ENCODE measurements at regions not wholly inside any gene's neighbourhood (a gene's known extent, or its start where the extent isn't known, plus 50 kb on each side); places are given as distances from the start of the nearest gene placed in this dataset.
"Not testable (repeated sequence)": the region's sequence is repeated elsewhere in the genome, so short reads cannot be mapped to it uniquely, and the experiment has no call there.

DNA sequence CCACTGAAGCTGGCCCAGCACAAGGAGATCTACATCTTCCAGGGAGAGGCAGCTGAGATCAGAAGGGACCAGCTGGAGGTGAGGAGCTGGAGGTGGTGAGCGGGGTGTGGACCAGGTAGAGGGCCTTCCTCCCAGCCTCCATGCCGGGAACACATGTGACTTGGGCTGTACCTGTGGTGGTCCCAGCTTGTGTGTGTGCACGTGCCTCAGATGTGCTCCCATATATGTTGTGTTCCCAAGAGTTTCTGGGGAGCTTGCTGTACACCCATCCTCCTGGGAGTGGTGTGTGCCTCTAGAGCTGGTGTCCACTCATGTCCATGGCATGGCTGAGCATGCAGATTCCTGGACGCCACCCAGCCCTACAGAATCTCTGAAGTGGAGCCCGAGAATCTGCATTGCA lies 183.7 kb upstream of the AKAP13 start:
- not testable (repeated sequence) for DNase-seq (ENCODE audit: low read depth in 2 of 2)

DNA sequence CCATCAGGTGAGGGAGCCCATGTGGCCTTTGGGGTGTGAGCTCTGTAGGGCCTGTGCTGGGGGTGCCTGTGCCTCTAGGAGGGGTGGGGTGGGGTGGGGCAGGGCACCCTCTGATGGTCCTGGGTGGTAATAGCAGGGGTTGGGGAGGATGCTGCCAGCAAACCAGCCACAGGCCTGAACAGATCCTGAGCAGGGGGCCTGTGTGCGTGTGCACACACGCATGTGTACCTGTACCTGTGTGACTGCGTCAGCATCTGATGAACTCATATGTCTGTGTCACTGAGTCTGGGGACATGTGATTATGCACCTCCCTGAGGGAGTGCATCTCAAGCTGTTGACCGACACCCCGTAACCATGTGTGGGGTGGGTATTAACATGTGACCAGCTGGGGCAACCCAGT lies 182.8 kb upstream of the AKAP13 start:
- DNase-seq (ENCODE audit: low read depth in 2 of 2): not testable (repeated sequence)

DNA sequence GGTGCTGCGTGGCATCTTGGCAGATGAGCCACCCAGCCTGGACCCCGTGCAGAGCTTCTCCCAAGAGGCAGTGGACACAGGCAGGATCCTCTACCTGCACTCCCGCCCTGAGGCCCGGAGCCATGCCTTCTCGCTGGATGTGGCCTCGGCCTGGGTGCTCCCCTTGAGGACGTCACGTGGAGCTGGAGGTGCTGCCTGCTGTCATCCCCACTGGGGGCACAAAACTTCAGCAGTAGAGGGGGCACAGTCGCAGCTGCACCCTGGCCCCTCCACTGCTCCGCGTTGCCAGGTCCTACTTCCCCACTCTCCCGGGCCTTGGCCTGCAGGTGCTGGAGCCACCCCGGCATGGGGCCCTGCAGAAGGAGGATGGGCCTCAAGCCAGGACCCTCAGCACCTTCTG lies 182.0 kb upstream of the AKAP13 start:
- not testable (repeated sequence) for DNase-seq (ENCODE audit: low read depth in 2 of 2)

DNA sequence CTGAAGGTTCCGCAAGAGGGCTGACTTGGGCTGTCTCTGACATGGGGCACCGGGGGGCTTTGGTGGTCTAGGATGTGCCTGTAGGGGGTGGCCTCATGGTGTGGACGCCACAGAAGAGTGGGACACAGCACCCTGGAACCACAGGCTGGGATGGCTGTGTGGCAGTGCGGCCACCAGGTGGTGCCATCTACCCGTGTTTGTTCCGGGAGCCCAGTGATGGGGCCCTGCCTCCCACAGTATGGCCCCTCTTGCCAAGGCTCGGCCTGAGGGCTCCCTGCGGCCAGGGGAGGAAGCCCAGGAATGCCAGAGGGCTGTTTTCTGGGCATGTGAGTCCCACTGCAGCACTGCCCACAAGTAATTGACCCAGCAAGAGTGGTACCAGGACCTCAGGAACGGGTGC lies 180.2 kb upstream of the AKAP13 start:
- DNase-seq (ENCODE audit: low read depth in 2 of 2): not testable (repeated sequence)

DNA sequence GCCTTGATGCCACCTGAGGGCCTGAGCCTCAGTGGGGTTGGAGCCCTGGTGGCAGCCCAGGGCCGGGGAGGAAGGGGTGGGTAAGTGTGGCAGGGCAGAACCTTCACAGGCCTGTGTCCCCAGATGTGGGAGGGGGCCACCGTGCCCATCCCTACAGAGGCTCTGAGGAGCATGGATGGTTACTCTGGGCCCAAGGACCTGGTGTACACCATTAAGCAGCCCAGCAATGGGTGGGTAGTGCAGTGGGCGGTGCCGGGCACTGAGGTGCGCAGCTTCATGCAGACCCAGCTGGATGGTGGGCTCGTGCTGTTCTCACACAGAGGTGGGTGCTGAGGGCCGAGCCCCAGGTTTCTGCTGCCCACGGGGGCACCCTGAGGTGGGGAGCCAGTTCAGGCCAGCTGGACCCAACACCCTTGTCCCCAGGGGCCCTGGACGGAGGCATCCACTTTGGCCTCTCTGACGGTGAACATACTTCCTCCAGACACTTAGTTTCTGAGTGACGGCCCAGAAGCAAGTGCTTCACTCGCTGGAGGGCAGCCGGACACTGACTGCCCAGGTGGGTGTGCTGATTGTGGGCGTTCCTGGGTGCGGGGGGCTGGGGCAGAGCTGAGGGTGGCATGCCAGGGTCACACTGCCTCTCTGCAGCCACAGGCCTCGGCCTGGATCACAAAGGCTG lies 179.1 kb upstream of the AKAP13 start:
- DNase-seq (ENCODE audit: low read depth in 2 of 2): not testable (repeated sequence)

DNA sequence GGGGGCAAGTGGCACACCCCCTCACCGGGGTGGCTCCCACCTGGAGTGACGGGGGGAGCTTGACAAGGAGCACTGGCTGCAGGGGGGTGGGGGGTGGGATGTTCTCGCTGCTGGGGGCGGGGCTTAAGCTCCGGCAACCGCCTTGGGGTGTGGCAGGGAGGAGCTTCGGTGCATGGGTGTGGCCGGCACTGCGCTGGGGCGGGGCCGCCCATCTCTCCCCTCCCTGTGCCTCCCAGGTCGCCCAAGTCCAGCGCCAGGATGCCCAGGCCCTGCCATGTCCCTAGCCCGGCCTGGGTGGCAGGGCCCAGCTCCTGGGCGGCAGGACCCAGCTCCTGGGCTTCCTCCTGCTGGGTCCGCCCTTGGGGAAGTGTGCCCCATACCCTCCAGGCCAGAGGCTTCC lies 175.9 kb upstream of the AKAP13 start:
- not testable (repeated sequence) for DNase-seq (ENCODE audit: low read depth in 2 of 2)

DNA sequence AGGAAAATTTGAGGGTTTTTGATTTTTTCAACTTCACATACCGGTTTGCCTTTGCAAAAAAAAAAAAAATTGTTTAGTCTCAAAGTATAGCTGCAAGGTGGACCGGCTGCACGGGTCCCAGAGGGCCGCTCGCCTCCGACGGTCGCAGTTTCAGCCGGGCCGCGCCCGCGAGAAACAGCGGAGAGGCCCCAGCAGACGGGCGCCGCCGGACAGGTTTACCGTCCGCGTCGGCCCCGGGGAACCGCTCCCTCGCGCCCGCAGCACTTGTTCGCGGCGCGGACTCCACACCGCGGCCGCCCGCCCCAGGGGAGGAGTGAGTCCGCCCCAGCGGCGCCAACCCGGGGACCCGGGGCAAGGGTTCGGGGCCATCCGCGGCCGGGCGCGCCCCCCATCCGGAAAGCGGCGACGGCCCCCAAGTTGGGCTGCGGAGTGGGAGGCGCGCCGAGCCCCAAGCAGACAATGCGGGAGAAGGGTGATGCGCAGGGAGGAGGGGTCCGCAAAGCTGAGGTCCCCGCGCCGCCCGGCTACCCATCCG lies 146.5 kb upstream of the AKAP13 start:
- DNase-seq (ENCODE audit: low read depth in 2 of 2): not testable (repeated sequence)

DNA sequence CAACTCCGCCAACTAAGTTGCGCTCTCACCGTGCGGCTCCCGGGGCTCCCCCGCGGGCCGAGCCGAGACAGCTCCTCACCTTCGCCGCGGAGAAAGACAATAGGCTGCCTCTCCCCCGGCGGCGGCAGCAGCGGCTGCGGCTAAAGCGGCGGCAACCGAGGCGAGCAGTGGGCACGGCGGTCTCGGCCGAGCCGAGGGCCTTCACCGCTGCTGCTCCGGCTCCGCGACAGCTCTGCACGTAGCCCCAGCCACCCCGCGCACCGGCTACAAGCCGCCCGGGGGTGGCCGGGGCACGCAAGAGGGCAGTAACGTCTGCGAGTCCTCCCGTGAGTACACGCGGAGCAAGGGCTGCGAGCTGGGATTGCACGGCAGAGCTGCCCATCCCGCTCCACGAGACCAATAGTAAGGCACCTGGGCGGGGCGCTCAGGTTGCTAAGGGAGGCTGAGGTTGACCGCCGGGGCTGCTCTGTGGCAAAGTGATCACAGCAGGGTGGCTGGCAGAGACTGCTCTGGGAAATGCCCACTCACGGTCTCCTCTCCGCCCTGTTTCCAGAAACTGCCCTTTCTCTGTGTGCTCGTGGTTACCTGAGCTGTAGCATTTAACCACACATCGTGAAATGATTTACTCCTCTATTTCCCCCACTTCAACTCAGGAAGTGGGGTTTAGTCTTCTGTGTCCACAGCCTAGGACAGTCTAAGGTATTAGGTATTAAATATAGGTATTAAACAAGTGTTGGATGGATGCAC lies 145.8 kb upstream of the AKAP13 start:
- not testable (repeated sequence) for DNase-seq (ENCODE audit: low read depth in 2 of 2)

DNA sequence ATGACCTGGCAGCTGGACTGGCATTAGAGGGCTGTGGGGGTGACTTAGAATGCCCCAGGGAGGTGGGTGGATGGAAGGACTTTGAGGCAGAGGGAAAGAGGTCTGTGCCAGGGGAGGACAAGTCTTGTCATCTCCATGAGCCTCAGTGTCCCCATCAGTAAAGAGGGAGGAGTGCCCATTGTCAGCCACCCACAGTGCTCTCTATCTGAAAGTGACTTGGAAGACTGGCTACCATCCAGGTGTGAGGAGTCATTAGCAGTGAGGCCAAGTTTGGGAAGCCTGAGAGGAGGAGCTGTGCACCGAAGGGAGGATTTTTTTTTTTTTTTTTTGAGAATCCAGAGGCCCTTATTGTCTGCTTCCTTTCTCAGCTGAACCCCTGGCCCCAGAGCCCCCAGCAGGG lies 136.3 kb upstream of the AKAP13 start:
- DNase-seq (ENCODE audit: low read depth in 2 of 2): not testable (repeated sequence)

DNA sequence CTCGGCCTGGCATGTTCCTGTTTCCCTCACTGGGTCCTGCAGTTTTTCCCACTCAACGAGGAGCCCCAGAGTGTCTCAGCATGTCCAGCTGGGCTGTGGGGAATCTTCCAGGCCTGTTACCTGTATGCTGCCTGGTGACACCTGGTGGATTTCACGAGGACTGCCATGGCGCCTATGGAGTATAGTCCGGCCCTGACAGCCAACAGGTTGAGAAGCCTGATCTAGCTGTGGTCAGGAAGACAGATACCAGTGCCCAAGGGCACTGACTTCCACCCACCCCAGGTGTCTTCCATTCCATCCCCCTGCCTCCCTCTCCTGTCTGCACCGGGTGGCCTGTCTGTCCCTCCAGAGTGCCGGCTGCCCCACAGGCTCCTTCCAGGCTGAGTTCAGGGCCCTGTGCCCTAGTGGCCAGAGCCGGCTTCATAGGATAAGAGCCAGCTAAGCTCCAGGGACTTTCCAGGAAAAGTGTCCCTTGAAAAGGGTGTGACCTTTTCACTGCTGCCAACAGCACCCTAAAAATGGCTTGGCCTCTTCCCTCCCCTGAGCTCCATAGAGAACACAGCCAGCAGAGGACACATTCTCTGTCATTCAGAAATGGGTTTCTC lies 129.4 kb upstream of the AKAP13 start:
- not testable (repeated sequence) for DNase-seq (ENCODE audit: low read depth in 2 of 2)

DNA sequence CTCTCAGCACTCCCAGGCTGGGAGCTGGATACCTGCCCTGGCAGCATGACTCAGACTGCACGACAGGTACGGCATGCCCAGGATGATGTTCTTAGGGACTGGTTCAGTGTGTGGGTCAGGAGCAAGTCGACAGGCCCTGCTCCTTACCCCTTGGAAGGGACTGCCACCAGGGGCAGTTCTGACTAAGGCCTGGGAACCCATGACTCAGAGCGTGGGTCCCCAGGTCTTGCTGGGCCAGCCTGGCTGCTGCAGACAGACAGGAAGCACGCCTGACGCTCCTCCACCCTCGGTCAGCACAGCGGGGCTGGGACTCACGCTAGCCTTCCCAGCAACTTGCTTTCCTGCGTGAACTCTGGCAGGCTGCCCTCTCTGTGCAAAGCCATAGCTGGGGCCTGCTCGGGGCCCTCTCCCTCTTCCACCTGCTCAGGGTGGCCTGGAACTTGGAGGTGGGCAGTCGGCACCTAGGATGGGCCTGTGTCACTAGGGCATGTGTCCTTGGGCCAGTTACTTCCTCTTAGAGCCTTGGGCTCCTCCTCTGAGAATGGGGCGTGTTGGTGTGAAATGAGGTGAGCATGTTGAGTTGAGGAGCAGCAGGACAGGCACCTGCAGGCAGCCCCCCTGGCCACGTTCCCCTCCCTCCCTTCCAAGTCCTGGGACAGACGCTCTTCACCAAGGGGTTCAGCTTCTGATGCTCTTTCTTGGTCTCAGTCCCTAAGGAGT lies 127.0 kb upstream of the AKAP13 start:
- not testable (repeated sequence) for DNase-seq (ENCODE audit: low read depth in 2 of 2)

DNA sequence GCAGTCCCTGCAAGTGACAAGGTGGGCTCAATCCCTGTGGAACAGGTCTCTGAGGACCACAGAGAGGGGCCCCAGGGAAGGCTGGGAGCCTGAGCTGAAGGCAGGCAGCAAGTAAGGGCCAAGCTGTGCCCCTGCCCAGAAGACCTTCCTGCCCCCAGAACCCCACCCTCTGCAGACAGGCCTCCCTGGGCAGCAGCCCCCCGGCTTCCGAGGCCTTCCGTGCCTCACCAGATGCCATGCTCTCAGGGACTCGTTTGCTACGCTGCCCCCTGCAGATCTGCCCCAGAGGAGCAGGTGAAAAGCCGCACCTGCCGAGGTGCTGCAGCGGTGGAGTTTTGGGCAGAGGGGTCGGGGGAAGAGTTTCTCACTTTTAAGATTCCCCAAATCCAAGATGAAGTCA lies 125.4 kb upstream of the AKAP13 start:
- DNase-seq (ENCODE audit: low read depth in 2 of 2): not testable (repeated sequence)

DNA sequence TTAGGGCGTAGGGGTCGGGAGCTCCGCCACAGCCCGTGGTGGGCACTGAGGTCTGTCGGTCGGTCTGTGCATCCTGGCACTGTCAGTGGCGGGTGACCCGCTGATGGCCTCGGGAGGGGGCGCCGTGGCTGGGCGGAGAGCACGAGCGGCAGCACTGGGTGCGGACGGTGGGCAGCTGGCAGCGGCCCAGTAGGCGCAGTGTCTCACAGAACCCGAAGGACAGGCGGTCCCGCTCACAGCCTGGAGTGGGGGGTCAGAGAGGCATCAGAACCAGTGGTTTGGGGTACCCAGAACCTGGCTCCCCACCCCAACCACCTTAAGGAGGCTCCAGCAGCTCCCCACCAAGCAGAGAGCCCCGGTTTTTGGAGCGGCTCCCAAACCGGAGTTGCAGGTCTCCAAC lies 124.9 kb upstream of the AKAP13 start:
- DNase-seq (ENCODE audit: low read depth in 2 of 2): not testable (repeated sequence)

DNA sequence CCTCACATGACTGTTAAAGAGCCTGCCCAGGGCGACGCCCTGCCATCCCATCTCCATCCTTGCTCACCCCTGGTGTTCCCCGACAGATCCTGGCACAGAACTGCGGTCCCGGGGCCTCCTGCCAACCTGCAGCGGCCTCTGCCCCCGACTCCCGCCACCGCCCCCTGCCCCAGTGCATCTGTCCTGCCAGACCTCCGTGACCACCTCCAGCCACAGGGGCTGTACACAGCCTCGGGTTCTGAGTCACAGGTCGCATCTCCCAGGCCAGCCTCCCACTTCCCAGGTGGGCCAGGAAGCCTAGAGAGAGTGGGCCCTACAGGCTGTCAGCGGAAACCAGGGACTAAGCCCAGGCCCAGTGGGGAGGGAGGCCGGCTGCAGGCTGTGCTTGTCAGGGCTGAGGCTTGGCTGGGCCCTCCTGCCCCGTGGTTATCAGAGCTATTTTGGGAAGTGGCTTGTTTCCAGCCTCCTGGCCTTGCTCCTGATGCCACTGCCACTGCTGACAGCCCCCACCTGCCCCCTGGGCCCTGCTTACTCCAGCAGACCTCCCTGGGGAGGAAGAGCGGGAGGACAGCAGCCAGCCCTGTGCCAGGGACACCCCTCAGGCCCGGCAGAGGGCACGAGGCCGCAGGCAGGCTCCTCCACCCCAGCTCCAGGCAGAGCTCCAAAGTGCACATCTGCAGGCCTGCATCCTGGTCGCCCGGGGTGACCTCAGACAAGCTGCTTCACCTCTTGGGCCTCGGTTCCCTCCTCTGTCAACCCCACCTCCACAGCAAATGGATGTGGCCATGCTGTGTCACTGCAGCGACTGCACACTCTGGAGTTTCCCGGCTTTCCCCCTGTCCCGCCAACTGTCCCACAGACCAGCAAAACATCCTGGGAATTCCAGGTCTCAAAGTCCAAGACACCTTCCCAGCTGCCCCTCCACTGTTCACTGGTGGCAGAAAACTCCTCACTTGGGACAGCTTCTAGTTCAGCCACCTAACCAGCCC lies 124.1 kb upstream of the AKAP13 start:
- DNase-seq (ENCODE audit: low read depth in 2 of 2): not testable (repeated sequence)

DNA sequence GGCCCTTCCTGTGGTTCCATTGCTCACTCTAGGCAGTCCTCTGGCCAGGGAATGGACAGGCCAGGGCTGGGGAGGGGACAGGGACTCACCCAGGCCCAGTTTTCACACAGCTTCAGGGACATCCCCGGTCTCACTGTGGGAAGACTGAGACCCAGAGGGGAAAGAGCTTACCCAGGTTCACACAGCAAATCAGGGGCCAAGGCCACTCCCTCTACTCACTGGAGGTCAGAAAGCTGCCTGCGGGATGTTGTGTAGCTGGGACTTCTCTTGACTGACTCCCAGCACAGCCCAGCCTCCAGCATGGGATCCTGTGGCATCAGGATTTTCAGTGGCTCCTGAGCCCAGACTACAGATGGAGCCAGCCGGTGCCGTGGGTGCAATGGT lies 122.3 kb upstream of the AKAP13 start:
- not testable (repeated sequence) for DNase-seq (ENCODE audit: low read depth in 2 of 2)

DNA sequence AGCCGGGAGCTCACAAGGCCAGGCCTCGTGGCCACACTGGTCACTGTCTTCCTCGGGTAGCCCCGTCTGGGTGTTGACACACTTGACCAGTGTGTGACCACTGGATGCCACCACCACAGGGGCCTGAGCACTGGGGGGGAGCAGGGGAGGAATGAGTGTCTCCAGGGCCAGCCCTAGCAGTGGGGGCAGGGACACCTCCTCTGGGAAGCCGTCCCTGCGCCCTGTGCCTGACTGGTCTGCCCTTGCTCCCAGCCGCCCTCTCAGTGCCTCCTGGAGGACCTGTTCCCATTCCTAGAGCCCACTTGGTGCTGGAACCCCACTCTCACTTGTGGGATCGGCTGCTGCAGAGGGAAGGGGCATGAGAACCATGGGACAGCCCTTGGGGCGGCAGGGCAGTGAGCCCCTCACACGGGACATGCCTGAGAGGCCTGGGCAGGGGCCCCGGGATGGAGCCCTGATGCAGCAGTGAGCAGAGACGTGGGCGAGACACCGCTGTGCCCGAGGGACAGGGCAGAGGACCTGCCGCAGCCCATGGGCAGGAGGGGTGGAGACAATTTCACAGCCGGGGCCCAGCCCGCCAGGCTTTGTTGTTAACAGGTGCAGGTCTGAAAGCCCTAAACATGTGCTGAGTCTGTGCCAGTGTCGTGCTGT lies 121.7 kb upstream of the AKAP13 start:
- DNase-seq (ENCODE audit: low read depth in 2 of 2): not testable (repeated sequence)

DNA sequence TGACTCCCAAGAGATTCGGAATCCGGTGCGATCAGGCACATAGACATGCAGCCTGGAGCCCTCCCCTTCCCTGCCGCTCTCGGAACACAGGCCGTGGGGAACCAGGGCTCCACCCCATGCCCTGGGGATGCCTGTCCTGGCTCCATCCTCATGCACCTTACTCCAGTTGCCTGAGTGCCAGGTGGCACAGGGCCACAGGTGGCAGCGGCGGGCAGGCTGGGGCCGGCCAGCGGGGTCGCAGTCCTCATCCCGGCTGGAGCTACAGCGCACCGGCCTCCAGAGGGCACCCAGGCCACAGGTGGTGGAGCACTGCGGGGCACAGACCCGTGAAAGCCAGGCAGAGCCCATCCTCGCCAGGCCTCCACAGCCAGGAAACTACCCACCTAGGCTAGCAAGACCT lies 119.9 kb upstream of the AKAP13 start:
- not testable (repeated sequence) for DNase-seq (ENCODE audit: low read depth in 2 of 2)

DNA sequence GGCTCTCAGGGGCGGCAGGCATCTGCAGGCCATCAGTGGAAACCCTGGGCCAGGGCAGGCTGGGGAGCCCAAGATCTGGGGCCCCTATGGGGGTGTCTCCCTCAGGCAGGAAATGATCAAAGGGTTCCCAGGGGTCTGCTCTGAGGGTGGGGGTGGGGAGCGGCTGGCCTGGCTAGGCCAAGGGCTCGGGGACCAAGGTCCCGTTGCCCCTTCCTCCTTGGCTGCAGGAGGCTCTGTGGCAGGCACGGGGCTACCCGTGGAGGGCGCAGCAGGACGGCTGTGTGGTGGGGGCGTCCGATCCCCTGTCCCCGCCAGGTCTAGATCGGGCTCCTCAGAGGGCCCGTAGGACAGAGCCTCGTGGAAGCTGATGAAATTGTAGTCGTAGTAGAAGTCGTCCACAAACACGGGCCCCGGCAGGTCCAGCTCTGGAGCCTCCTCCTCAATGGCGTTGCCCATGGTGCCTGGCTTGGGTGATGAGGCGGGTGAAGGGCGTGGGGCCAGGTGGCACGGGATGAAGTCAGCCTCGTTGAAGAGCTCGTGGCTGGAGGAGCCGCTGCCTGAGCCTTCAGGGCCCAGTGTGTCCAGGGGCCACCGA lies 117.8 kb upstream of the AKAP13 start:
- not testable (repeated sequence) for DNase-seq (ENCODE audit: low read depth in 2 of 2)

DNA sequence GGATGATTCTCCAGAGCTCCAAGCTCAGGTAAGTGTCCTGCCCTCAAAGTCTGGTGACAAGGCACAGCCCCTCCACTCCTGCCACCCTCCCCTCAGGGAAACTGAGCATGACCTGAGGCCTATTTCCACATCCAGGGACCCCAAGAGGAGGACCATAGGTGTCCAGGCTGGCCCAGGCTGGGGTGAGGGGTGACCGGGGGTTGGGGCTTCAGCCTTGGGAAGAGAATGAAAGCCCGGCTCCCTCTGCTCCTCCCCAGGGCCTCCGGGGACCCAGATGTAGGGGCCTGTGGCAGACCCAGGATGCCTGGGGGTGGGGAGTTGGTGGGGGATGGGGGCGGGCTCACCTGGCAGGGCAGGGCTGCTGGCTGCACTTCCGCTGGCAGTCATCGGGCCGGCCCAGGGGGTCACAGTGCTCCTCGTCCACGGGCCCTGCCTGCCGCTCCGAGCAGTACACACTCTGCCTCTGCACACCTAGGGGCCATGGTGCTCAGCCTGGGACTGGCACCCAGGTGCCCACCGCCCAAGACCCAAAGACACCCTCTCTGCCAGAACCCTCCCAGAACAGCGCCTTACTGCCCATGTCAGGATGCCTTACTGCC lies 116.5 kb upstream of the AKAP13 start:
- DNase-seq (ENCODE audit: low read depth in 2 of 2): not testable (repeated sequence)

All from fibroblast of skin of left biceps (primary cell).